WI38 (cell line): ENCODE measurements at regions not wholly inside any gene's neighbourhood (a gene's known extent, or its start where the extent isn't known, plus 50 kb on each side); places are given as distances from the start of the nearest gene placed in this dataset.
"Not testable (repeated sequence)": the region's sequence is repeated elsewhere in the genome, so short reads cannot be mapped to it uniquely, and the experiment has no call there.

ENCODE experiments used
- H3K4me3 ChIP-seq: 2 replicates; pipeline ENCODE4 v1.5.1; 2011; ENCODE audit warnings: low read depth, mild to moderate bottlenecking, control low read depth, low read length
- CTCF ChIP-seq: IDR thresholded peaks from 2 replicates; pipeline ENCODE4 v1.5.1; 2012; ENCODE audit warnings: low read depth, mild to moderate bottlenecking, control low read depth, low read length

- no peak for TF ChIP-seq CTCF
Measured at GRCh38 chr3:104070906-104071305, 1295.8 kb upstream of the ALCAM start.

GRCh38 chr3:104080088-104080626 lies 1286.6 kb upstream of the ALCAM start:
- no peak for TF ChIP-seq CTCF
- H3K4me3 ChIP-seq, result no peak overlapping the region

More at GRCh38 chr3:104070906-104071305, 1295.8 kb upstream of the ALCAM start:
- no peak overlapping the region for H3K4me3 ChIP-seq

GRCh38 chr3:104088738-104089137 lies 1278.0 kb upstream of the ALCAM start:
- H3K4me3 ChIP-seq, result no peak overlapping the region
- no peak for TF ChIP-seq CTCF

- not testable (repeated sequence) for H3K4me3 ChIP-seq
Measured at GRCh38 chr3:104089987-104090386, 1276.7 kb upstream of the ALCAM start.

GRCh38 chr3:104101736-104102135 lies 1265.0 kb upstream of the ALCAM start:
- H3K4me3 ChIP-seq, result no peak overlapping the region
- no peak for TF ChIP-seq CTCF

GRCh38 chr3:104102386-104102785 lies 1264.3 kb upstream of the ALCAM start:
- H3K4me3 ChIP-seq, result no peak overlapping the region
- peak; percentile 27; the same call in 1 of the 2 replicates for TF ChIP-seq CTCF

- no peak overlapping the region for H3K4me3 ChIP-seq
- TF ChIP-seq CTCF, result no peak
Measured at GRCh38 chr3:104106276-104106675, 1260.4 kb upstream of the ALCAM start.

- no peak overlapping the region for H3K4me3 ChIP-seq
- no peak for TF ChIP-seq CTCF
Measured at GRCh38 chr3:104108522-104108921, 1258.2 kb upstream of the ALCAM start.
